ENCODE measurements at regions not wholly inside any gene's neighbourhood (a gene's known extent, or its start where the extent isn't known, plus 50 kb on each side); places are given as distances from the start of the nearest gene placed in this dataset.

GRCh38 chr7:36079446-36080025, 73.5 kb upstream of the EEPD1 start:
- Histone ChIP-seq H3K27ac (ENCODE audit: insufficient read length, low read depth, low read length) (no peak overlapping the region), H3T11ph (ENCODE audit: low read length) (no peak overlapping the region), H2BK120ac (ENCODE audit: low read depth, low read length, poor library complexity, severe bottlenecking) (no peak overlapping the region), H4K20me1 (ENCODE audit: control insufficient read depth, insufficient read depth, insufficient read length) (no peaks in the 10 kb centered on the region), H2BK20ac (ENCODE audit: low read depth, low read length, poor library complexity, severe bottlenecking) (no peak overlapping the region), H3K23ac (ENCODE audit: insufficient read length, low read depth, low read length) (no peak overlapping the region), H3K79me1 (ENCODE audit: insufficient read depth, low read depth, low read length, poor library complexity, severe bottlenecking) (no peaks in the 10 kb centered on the region), H3K4me2 (ENCODE audit: insufficient read depth, insufficient read length, low read length) (no peak overlapping the region), H3K9me3 (ENCODE audit: control insufficient read depth, low read depth, low read length) (no peaks in the 10 kb centered on the region), H4K5ac (ENCODE audit: insufficient read length, low read depth, low read length) (no peak overlapping the region), H2BK5ac (ENCODE audit: insufficient read length, low read length) (no peak overlapping the region), H3K18ac (ENCODE audit: insufficient read length, low read depth, low read length) (no peak overlapping the region), H3K4me1 (ENCODE audit: insufficient read depth, low read length) (no peaks in the 10 kb centered on the region), H3K79me2 (ENCODE audit: insufficient read depth, low read length) (no peaks in the 10 kb centered on the region), H3K14ac (ENCODE audit: insufficient read depth, low read length) (no peak overlapping the region), H3K9ac (ENCODE audit: extremely low read depth, insufficient read length, low read length) (no peak overlapping the region), H2BK12ac (ENCODE audit: insufficient read length, low read depth, low read length) (no peak overlapping the region), H2AK5ac (ENCODE audit: insufficient read length, low read length) (no peak overlapping the region), H3K4ac (ENCODE audit: low read depth, low read length) (no peak overlapping the region), H2AFZ (ENCODE audit: low read length) (no peak overlapping the region), H3K56ac (ENCODE audit: insufficient read length, low read depth, low read length) (no peak overlapping the region), H4K8ac (replicated peaks; ENCODE audit: insufficient read length, low read depth, low read length) (no peak overlapping the region), H2BK15ac (ENCODE audit: low read depth, low read length) (no peak overlapping the region), H4K91ac (ENCODE audit: insufficient read length, low read depth, low read length) (no peak overlapping the region), H3K23me2 (ENCODE audit: insufficient read length, low read depth, low read length, poor library complexity, severe bottlenecking) (no peaks in the 10 kb centered on the region), H3K27me3 (ENCODE audit: insufficient read depth, low read length) (no peaks in the 10 kb centered on the region)
- H3K27me3 Mint-ChIP-seq (ENCODE audit: low read depth): peaks cover 12% of the 10 kb centered on the region
- H3K27ac Mint-ChIP-seq: no peak overlapping the region
- H3K9me3 Mint-ChIP-seq: no peaks in the 10 kb centered on the region
- no peaks in the 10 kb centered on the region; a peak in 1 of 7 replicates for H3K36me3 Mint-ChIP-seq (ENCODE audit: insufficient read depth in 1 of 3, low read depth in 3 of 3)
- H3K4me1 Mint-ChIP-seq: peaks cover 16 to 20% of the 10 kb centered on the region in 2 experiments
- no peak for DNase-seq
- H3K4me3 Mint-ChIP-seq: no peak overlapping the region
- no peak for TF ChIP-seq CTCF (conservative IDR thresholded peaks at IDR 0.05)
- WGBS (ENCODE audit: extremely low coverage, insufficient read length, low lambda C conversion rate): no CpG with 5 or more reads among the region's 5 CpGs
